IMR-90 (cell line): ENCODE measurements at regions not wholly inside any gene's neighbourhood (a gene's known extent, or its start where the extent isn't known, plus 50 kb on each side); places are given as distances from the start of the nearest gene placed in this dataset.

Experiments used
- ATAC-seq: fragments of 200-7000 bp; cut with Tn5 transposase; 2 replicates; pipeline ENCODE4 v1.9.1; 2020; ENCODE audit warnings: low read depth, mild to moderate bottlenecking, moderate library complexity
- BruUV-seq: library from RNA; stranded (reverse); fragments of 400-500 nt; replicated peaks from 2 replicates; lab custom pipeline; 2021; lab: Mats Ljungman, UMichigan
- CTCF ChIA-PET: fragments of 300-600 bp; formaldehyde crosslinking; extraction: SDS; loops from one replicate; lab custom pipeline; 2021; ENCODE audit warnings: antibody characterized with exemption; lab: Yijun Ruan, JAX
- POLR2A ChIA-PET: fragments of 300-600 bp; sonication (Branson Sonifier 250); formaldehyde crosslinking; loops from one replicate; lab custom pipeline; 2022; ENCODE audit warnings: antibody characterized with exemption; ENCODE audit not compliant: unreplicated experiment; lab: Charles Lee
- DNase-seq: peaks from one replicate; pipeline ENCODE4 v3.0.0; 2013
- H2AFZ ChIP-seq: replicated peaks from 2 replicates; pipeline ENCODE3; 2013; ENCODE audit warnings: low read length, mild to moderate bottlenecking; ENCODE audit not compliant: poor library complexity
- H2AK5ac ChIP-seq: 2 replicates; pipeline ENCODE4 v1.6.1; 2013; ENCODE audit warnings: low read depth, low read length, inconsistent platforms
- H2AK9ac ChIP-seq: replicated peaks from 2 replicates; pipeline ENCODE3; 2013; ENCODE audit warnings: mild to moderate bottlenecking, low read depth, low read length, moderate library complexity; ENCODE audit not compliant: poor library complexity
- H2BK120ac ChIP-seq: 2 replicates; pipeline ENCODE4 v1.6.1; 2013; ENCODE audit warnings: low read depth, low read length, inconsistent platforms
- H2BK15ac ChIP-seq: 3 replicates; pipeline ENCODE4 v1.6.1; 2013; ENCODE audit warnings: low read depth, low read length, inconsistent platforms
- H2BK20ac ChIP-seq: 2 replicates; pipeline ENCODE4 v1.6.1; 2013; ENCODE audit warnings: low read depth, mild to moderate bottlenecking, inconsistent platforms, low read length, moderate library complexity
- H2BK5ac ChIP-seq: 2 replicates; pipeline ENCODE4 v1.6.1; 2013; ENCODE audit warnings: mild to moderate bottlenecking, low read depth, low read length, inconsistent platforms; ENCODE audit not compliant: poor library complexity, severe bottlenecking
- H3K14ac ChIP-seq: replicated peaks from 2 replicates; pipeline ENCODE4 v1.6.1; 2013; ENCODE audit warnings: low read depth, low read length, inconsistent platforms
- H3K18ac ChIP-seq: 2 replicates; pipeline ENCODE4 v1.6.1; 2013; ENCODE audit warnings: low read depth, low read length, control low read depth
- H3K23ac ChIP-seq: 2 replicates; pipeline ENCODE4 v1.6.1; 2013; ENCODE audit warnings: low read depth, low read length, inconsistent platforms
- H3K27ac ChIP-seq: 2 replicates; pipeline ENCODE4 v1.5.1; 2013; ENCODE audit warnings: mild to moderate bottlenecking, control low read depth, low read length; ENCODE audit not compliant: insufficient read depth
- H3K27me3 ChIP-seq: 2 replicates; pipeline ENCODE4 v1.6.1; 2013; ENCODE audit warnings: low read length; ENCODE audit not compliant: control insufficient read depth, insufficient read depth
- H3K36me3 ChIP-seq: 2 replicates; pipeline ENCODE4 v1.6.1; 2013; ENCODE audit warnings: low read length, mixed read lengths; ENCODE audit not compliant: control insufficient read depth, insufficient read depth
- H3K4ac ChIP-seq: 2 replicates; pipeline ENCODE4 v1.6.1; 2013; ENCODE audit warnings: low read depth, low read length, inconsistent platforms
- H3K4me1 ChIP-seq: 2 replicates; pipeline ENCODE4 v1.6.1; 2013; ENCODE audit warnings: low read length, mixed read lengths; ENCODE audit not compliant: control insufficient read depth, insufficient read depth
- H3K4me2 ChIP-seq: 2 replicates; pipeline ENCODE4 v1.6.1; 2013; ENCODE audit warnings: low read depth, mild to moderate bottlenecking, control low read depth, low read length, moderate library complexity
- H3K4me3 ChIP-seq: 2 replicates; pipeline ENCODE4 v1.5.1; 2013; ENCODE audit warnings: low read depth, mild to moderate bottlenecking, control low read depth, low read length, moderate library complexity; ENCODE audit not compliant: insufficient read depth
- H3K56ac ChIP-seq: 2 replicates; pipeline ENCODE4 v1.6.1; 2013; ENCODE audit warnings: low read length, inconsistent platforms; ENCODE audit not compliant: insufficient read depth; ENCODE audit errors: extremely low read depth
- H3K79me1 ChIP-seq, 2 experiments: 2 replicates each; pipeline ENCODE4 v1.6.1; 2013; ENCODE audit warnings: low read length in 2 of 2, inconsistent platforms in 1 of 2, low read depth in 1 of 2
- H3K9ac ChIP-seq: 2 replicates; pipeline ENCODE4 v1.6.1; 2013; ENCODE audit warnings: low read depth, low read length, control low read depth
- H3K9me1 ChIP-seq: 2 replicates; pipeline ENCODE4 v1.6.1; 2013; ENCODE audit warnings: low read length, inconsistent platforms; ENCODE audit not compliant: insufficient read depth
- H3K9me3 ChIP-seq: 2 replicates; pipeline ENCODE4 v1.6.1; 2013; ENCODE audit warnings: low read length; ENCODE audit not compliant: control insufficient read depth, insufficient read depth
- H4K20me1 ChIP-seq: 2 replicates; pipeline ENCODE4 v1.6.1; 2013; ENCODE audit warnings: low read length, inconsistent platforms; ENCODE audit not compliant: insufficient read depth
- H4K5ac ChIP-seq: 2 replicates; pipeline ENCODE4 v1.6.1; 2013; ENCODE audit warnings: mild to moderate bottlenecking, low read depth, low read length, control low read depth
- H4K8ac ChIP-seq, 2 experiments: 2 replicates each; pipeline ENCODE4 v1.6.1; 2013; ENCODE audit warnings: low read depth in 2 of 2, low read length in 2 of 2, control low read depth in 1 of 2, inconsistent platforms in 1 of 2
- H4K91ac ChIP-seq: 2 replicates; pipeline ENCODE4 v1.6.1; 2013; ENCODE audit warnings: low read depth, low read length, inconsistent platforms; ENCODE audit not compliant: insufficient read depth
- BHLHE40 ChIP-seq: fragments of 150-350 bp; IDR thresholded peaks from 2 replicates; pipeline ENCODE4 v1.6.1; 2016; ENCODE audit warnings: mild to moderate bottlenecking, low read depth, low read length
- CEBPB ChIP-seq: IDR thresholded peaks from 2 replicates; pipeline ENCODE4 v1.6.1; 2012; ENCODE audit warnings: low read depth, low read length, improper control_type of control experiment
- CHD1 ChIP-seq: IDR thresholded peaks from 2 replicates; pipeline ENCODE4 v1.6.1; 2012; ENCODE audit warnings: low read depth, low read length, improper control_type of control experiment
- CTCF ChIP-seq: conservative IDR thresholded peaks from 2 replicates; pipeline ENCODE4 v1.5.1; 2012; ENCODE audit warnings: mild to moderate bottlenecking, low read depth, low read length, improper control_type of control experiment
- ELK1 ChIP-seq: fragments of 150-350 bp; IDR thresholded peaks from 2 replicates; pipeline ENCODE4 v1.6.1; 2016; ENCODE audit warnings: low read depth, mild to moderate bottlenecking, low read length, moderate library complexity, borderline replicate concordance
- FOS ChIP-seq: fragments of 150-350 bp; IDR thresholded peaks from 2 replicates; pipeline ENCODE4 v1.6.1; 2016; ENCODE audit warnings: low read depth, low read length
- MAFK ChIP-seq: IDR thresholded peaks from 2 replicates; pipeline ENCODE4 v1.6.1; 2012; ENCODE audit warnings: low read depth, low read length, improper control_type of control experiment
- MAZ ChIP-seq: IDR thresholded peaks from 2 replicates; pipeline ENCODE4 v1.6.1; 2012; ENCODE audit warnings: low read depth, mild to moderate bottlenecking, low read length, improper control_type of control experiment, moderate library complexity, borderline replicate concordance
- MXI1 ChIP-seq: IDR thresholded peaks from 2 replicates; pipeline ENCODE4 v1.6.1; 2012; ENCODE audit warnings: low read depth, mild to moderate bottlenecking, low read length, moderate library complexity, borderline replicate concordance
- NFE2L2 ChIP-seq: fragments of 150-350 bp; IDR thresholded peaks from 2 replicates; pipeline ENCODE4 v1.6.1; 2016; ENCODE audit warnings: low read depth, mild to moderate bottlenecking, low read length
- POLR2A ChIP-seq: IDR thresholded peaks from 2 replicates; pipeline ENCODE4 v1.6.1; 2012; ENCODE audit warnings: mild to moderate bottlenecking, low read depth, low read length
- RAD21 ChIP-seq: IDR thresholded peaks from 2 replicates; pipeline ENCODE4 v1.6.1; 2012; ENCODE audit warnings: low read length, improper control_type of control experiment
- RCOR1 ChIP-seq: IDR thresholded peaks from 2 replicates; pipeline ENCODE4 v1.6.1; 2012; ENCODE audit warnings: mild to moderate bottlenecking, low read length, improper control_type of control experiment; ENCODE audit not compliant: insufficient replicate concordance
- RFX5 ChIP-seq: IDR thresholded peaks from 2 replicates; pipeline ENCODE4 v1.8.0; 2012; ENCODE audit warnings: low read depth, mild to moderate bottlenecking, low read length, moderate library complexity
- SMC3 ChIP-seq: fragments of 150-350 bp; IDR thresholded peaks from 2 replicates; pipeline ENCODE4 v1.6.1; 2016; ENCODE audit warnings: low read depth, mild to moderate bottlenecking, antibody characterized with exemption, low read length, moderate library complexity
- USF2 ChIP-seq: fragments of 150-350 bp; IDR thresholded peaks from 2 replicates; pipeline ENCODE4 v1.6.1; 2017; ENCODE audit warnings: mild to moderate bottlenecking, antibody characterized with exemption, low read length, low read depth
- WGBS, 2 experiments: methylation state at CpG; one replicate each; pipeline versions ENCODE4 v1.1.5 to v1.1.7; 2013; ENCODE audit warnings: missing lambda C conversion rate in 2 of 2; ENCODE audit not compliant: insufficient read length in 1 of 2; ENCODE audit errors: extremely low coverage in 2 of 2; 5-methylcytosine and 5-hydroxymethylcytosine counted together
- dilution Hi-C: fragments of 300-500 bp; cut with HindIII; formaldehyde crosslinking; loops from one replicate; pipeline ENCODE4 v1.14.3; 2018; ENCODE audit warnings: low sequenced_read_pairs; ENCODE audit not compliant: unreplicated experiment
- in situ Hi-C: fragments of 300-500 bp; cut with MboI; formaldehyde crosslinking; loops from 3 replicates; pipeline ENCODE4 v1.14.3; 2019; ENCODE audit warnings: low sequenced_read_pairs, inconsistent platforms, mixed read lengths
- intact Hi-C: fragments of 100-400 bp; cut with micrococcal nuclease; formaldehyde crosslinking; loops from 2 replicates; pipeline ENCODE4 v1.10.0; 2022

- DNase-seq: no peak
- no peak overlapping the region for H3K27ac ChIP-seq
Measured at GRCh38 chr14:51520087-51520486, 131.6 kb upstream of the FRMD6 start.

More at GRCh38 chr14:51520087-51520486, 131.6 kb upstream of the FRMD6 start:
- H3K14ac ChIP-seq: no peak overlapping the region
- H3K9me3 ChIP-seq: no peaks in the 10 kb centered on the region
- WGBS, 2 experiments: no CpG with 5 or more reads among the region's 1 CpG
- H3K56ac ChIP-seq: no peak overlapping the region
- H3K4me1 ChIP-seq: peaks cover 2% of the 10 kb centered on the region; the same call in 1 of the 2 replicates
- no peak overlapping the region for H3K18ac ChIP-seq
- no peak overlapping the region for H3K23ac ChIP-seq
- no TSS peak for BruUV-seq
- H4K91ac ChIP-seq: no peak overlapping the region
- CTCF ChIA-PET: no interaction called here
- no peak for TF ChIP-seq MAZ
- TF ChIP-seq FOS: no peak
- TF ChIP-seq CHD1: no peak
- no peak for TF ChIP-seq RFX5
- no peak for TF ChIP-seq RAD21
- no peak for TF ChIP-seq POLR2A
- no peak for TF ChIP-seq NFE2L2
- no peak for TF ChIP-seq USF2
- TF ChIP-seq SMC3: no peak
- TF ChIP-seq MAFK: no peak
- no peak for TF ChIP-seq CTCF
- TF ChIP-seq MXI1: no peak
- no peak for TF ChIP-seq RCOR1
- no peak for TF ChIP-seq ELK1
- TF ChIP-seq CEBPB: no peak
- no peak for TF ChIP-seq BHLHE40
- intact Hi-C loops (no loop called here), dilution Hi-C loops (no loop called here), in situ Hi-C loops (no loop called here)
- POLR2A ChIA-PET: no interaction called here
- H2AK5ac ChIP-seq: no peak overlapping the region
- ATAC-seq: no peak
- no peak overlapping the region for H3K4me3 ChIP-seq
- H3K4ac ChIP-seq: no peak overlapping the region
- no peaks in the 10 kb centered on the region for H4K20me1 ChIP-seq
- H4K5ac ChIP-seq: no peak overlapping the region
- peaks cover 4% of the 10 kb centered on the region; the same call in 1 of the 2 replicates for H3K9me1 ChIP-seq
- no peak overlapping the region for H2BK15ac ChIP-seq
- no peak overlapping the region for H3K4me2 ChIP-seq
- H2BK120ac ChIP-seq: no peak overlapping the region; the same call in 1 of the 2 replicates
- H3K36me3 ChIP-seq: no peaks in the 10 kb centered on the region
- H3K79me1 ChIP-seq: no peaks in the 10 kb centered on the region
- no peak overlapping the region for H2BK20ac ChIP-seq
- H3K27me3 ChIP-seq: no peaks in the 10 kb centered on the region
- H2BK5ac ChIP-seq: no peak overlapping the region
- H4K8ac ChIP-seq: no peak overlapping the region
- H3K9ac ChIP-seq: no peak overlapping the region
- H2AK9ac ChIP-seq: no peak overlapping the region
- no peak overlapping the region for H2AFZ ChIP-seq
